HG02798 (cell line): ENCODE measurements at regions not wholly inside any gene's neighbourhood (a gene's known extent, or its start where the extent isn't known, plus 50 kb on each side); places are given as distances from the start of the nearest gene placed in this dataset.
"Not testable (repeated sequence)": the region's sequence is repeated elsewhere in the genome, so short reads cannot be mapped to it uniquely, and the experiment has no call there.

Experiments
- ATAC-seq: cut with Tn5 transposase; IDR thresholded peaks from one replicate; pipeline ENCODE4 v1.9.1; 2021; ENCODE audit warnings: mild to moderate bottlenecking; ENCODE audit not compliant: unreplicated experiment, poor library complexity

- ATAC-seq, result not testable (repeated sequence)
Observed at GRCh38 chrX:89539150-89539549, 382.6 kb upstream of the TGIF2LX start.

GRCh38 chrX:89557146-89557545 is 364.6 kb upstream of the TGIF2LX start:
- not testable (repeated sequence) for ATAC-seq

DNA sequence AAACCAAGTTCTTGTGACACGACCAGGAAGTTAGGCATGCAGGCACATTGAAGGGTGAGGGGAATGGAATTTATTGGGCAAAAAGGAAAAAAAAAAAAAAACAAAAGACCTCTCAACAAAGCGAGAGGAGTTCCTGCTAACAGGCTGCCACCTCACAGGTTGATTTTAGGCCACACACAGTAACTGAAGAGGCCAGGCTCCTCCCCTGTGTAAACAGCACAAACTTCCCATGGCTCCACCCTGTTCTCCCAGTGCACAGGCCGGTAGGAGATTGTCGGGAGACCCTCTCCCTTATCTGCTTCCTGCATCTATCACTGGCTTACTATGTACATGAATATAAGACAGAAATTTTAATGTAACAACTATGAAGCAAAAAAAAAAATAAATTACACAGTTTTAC is 359.6 kb upstream of the TGIF2LX start:
- ATAC-seq, result not testable (repeated sequence)

DNA sequence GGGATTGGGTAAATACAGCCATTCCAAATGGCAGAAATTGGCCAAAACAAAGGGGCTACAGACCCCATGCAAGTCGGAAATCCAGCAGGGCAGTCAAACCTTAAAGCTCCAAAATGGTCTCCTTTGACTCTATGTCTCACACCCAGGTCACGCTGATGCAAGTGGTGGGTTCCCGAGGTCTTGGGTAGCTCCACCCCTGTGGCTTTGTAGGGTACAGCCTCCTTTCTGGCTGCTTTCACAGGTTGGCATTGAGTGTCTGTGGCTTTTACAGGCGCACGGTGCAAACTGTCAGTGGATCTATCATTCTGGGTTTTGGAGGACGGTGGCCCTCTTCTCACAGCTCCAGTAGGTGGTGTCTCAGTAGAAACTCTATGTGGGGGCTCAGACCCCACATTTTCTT is 358.6 kb upstream of the TGIF2LX start:
- not testable (repeated sequence) for ATAC-seq

DNA sequence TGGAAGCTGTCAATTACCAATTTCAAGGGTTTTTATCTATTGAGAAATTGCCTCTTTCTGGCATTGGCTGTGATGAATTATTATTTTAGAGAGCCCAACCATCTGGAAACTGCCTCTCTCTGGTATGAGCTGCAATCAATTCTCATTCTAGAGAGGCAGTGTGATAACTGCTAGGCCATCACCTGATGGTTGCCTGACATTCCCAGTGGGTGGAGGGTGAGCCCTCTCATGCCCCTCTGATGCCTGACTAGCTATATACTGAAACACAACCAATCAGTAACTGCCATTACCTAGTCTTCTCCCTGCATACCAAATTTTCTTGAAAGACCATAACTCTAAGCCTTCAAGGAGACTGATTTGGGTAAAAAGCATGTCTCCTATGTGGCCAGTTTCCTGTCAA is 353.9 kb upstream of the TGIF2LX start:
- not testable (repeated sequence) for ATAC-seq

- not testable (repeated sequence) for ATAC-seq
Observed at GRCh38 chrX:89581868-89582267, 339.8 kb upstream of the TGIF2LX start.

DNA sequence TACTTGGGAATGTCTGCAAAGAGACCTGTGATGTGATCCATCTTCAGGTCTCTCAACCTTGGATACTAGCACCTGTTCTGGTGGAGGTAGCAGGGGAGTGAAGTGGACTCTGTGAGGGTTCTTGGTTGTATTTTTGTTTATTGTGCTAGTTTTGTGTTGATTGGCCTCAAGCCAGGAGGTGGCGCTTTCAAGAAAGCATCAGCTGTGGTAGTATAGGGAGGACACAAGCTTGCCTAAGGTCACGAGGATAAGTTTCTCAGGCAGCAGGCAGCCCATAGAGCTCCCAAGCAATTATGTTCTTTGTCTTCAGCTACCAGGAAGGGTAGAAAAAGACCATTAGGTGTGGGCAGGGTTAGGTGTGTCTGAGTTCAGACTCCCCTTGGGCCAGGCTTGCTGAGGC is 289.9 kb upstream of the TGIF2LX start:
- not testable (repeated sequence) for ATAC-seq

DNA sequence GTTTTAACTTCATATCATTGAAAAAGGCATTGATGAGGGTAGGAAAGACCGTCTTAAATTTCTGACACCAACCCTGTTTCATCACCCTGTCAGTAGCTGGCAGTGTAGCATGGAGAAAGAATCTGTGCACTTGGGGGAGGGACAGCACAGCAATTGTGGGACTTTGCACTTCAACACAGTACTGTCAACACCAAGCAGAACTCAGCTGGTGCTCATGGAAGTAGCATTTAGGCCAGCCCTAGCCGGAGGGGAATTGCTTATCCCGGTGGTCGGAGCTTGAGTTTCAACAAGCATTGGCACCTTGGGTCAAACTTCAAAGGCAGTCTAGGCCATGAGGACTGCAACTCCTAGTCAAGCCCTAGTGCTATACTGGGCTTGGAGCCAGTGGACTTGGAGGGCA is 285.8 kb upstream of the TGIF2LX start:
- ATAC-seq, result not testable (repeated sequence)

GRCh38 chrX:89658662-89659061 is 263.0 kb upstream of the TGIF2LX start:
- ATAC-seq, result not testable (repeated sequence)

DNA sequence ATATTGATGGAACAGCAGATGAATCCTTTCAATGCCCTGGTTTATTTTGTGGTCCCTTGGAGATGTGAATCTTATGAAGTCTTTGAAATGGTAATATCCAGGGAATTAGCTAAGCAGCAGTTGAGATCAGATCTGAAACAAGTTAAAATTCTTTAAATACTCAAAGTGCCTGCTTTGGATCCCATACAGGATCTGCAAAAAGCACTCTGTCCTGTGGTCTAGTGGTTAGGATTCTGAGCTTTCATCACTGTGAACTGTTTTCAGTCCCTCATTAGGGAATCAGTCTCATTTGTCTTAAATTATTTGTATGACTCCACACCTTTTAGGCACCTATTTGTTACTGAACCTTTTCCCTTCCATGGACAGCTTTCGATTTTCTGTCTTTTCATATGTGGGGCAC is 215.2 kb upstream of the TGIF2LX start:
- ATAC-seq, result not testable (repeated sequence)

- not testable (repeated sequence) for ATAC-seq
Observed at GRCh38 chrX:89707363-89707927, 214.3 kb upstream of the TGIF2LX start.

DNA sequence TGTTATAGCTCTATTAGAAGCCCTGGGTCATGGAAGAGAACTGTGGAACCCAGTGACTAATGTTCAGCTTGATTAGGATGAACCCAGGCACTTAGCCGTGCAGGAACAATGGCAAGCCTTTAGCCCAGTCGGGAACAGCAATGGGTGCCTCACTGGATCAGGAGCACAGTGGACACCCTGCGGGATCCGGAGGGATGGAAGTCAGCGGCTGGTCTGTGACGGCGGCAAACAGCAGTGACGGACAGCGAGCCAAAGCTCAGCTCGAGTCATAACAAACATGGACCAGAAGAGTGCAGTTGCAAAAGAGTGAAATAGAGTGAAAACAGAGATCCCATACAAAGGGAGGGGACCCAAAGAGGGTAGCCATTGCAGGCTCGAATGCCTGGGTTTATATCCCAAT is 187.3 kb upstream of the TGIF2LX start:
- not testable (repeated sequence) for ATAC-seq

GRCh38 chrX:89756466-89756865 is 165.2 kb upstream of the TGIF2LX start:
- not testable (repeated sequence) for ATAC-seq

DNA sequence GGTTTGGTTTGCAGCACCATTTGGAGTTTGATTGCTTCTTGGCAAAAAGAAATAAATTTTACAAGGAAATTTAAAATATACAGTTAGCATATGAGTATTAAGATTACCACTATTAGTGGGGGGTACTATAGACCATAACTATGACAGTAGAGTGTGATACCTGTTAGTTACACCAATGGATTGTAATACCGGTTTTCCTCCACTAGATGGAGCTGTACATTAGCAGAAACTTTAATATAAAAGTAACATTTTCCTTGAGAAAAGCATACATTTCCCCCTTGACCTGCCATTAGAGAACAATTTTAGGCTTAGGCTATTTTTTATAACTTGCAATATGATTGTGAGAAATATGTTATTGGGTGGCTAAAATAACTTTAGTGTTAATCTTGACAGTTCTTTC is 163.9 kb upstream of the TGIF2LX start:
- not testable (repeated sequence) for ATAC-seq

- ATAC-seq, result not testable (repeated sequence)
Observed at GRCh38 chrX:89759076-89759685, 162.5 kb upstream of the TGIF2LX start.

- not testable (repeated sequence) for ATAC-seq
Observed at GRCh38 chrX:89771639-89772038, 150.1 kb upstream of the TGIF2LX start.

GRCh38 chrX:89811440-89811839 is 110.3 kb upstream of the TGIF2LX start:
- ATAC-seq, result not testable (repeated sequence)

DNA sequence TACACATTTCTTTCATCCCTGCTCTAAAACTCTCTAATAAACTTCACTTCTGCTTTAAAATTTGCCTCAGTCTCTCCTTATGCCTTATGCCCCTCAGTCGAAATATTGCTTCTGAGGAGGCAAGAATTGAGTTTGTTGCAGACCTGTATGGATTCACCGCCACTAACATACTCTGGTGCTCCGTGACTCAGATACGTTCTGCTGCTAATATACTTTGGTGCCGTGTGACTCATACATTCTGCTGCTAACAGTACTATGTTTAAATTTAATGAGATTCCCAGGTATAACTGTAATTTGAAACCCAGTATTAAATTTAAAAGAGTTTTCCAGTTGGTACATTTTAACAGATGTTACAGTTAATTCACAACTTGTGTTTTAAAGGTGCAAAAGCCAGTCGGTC is 82.0 kb upstream of the TGIF2LX start:
- ATAC-seq, result not testable (repeated sequence)

GRCh38 chrX:89871662-89872061 is 50.0 kb upstream of the TGIF2LX start:
- peak; percentile 55 for ATAC-seq
